ENCODE measurements at regions not wholly inside any gene's neighbourhood (a gene's known extent, or its start where the extent isn't known, plus 50 kb on each side); places are given as distances from the start of the nearest gene placed in this dataset.

GRCh38 chr20:11692567-11692966, 225.1 kb upstream of the BTBD3 start:
- no peak for TF ChIP-seq CTCF (conservative IDR thresholded peaks at IDR 0.05; ENCODE audit: low read length)
- no peak for TF ChIP-seq EZH2phosphoT487 (IDR thresholded peaks at IDR 0.05; ENCODE audit: borderline replicate concordance, low read depth, low read length)
